Stomach (tissue), 4 donors: ENCODE measurements at regions not wholly inside any gene's neighbourhood (a gene's known extent, or its start where the extent isn't known, plus 50 kb on each side); places are given as distances from the start of the nearest gene placed in this dataset.
"Not testable (repeated sequence)": the region's sequence is repeated elsewhere in the genome, so short reads cannot be mapped to it uniquely, and the experiment has no call there.

Source experiments
- POLR2A ChIP-seq, 4 donors: fragments of 450-650 bp; IDR thresholded peaks; one replicate each; pipeline ENCODE4 v1.6.1; 2016; ENCODE audit warnings: antibody characterized with exemption in 4 of 4, control low read depth in 2 of 4, mild to moderate bottlenecking in 1 of 4, moderate library complexity in 1 of 4
- POLR2AphosphoS5 ChIP-seq, 3 donors: sonication (generic); formaldehyde crosslinking; IDR thresholded peaks; one replicate each; pipeline ENCODE4 v1.6.1; 2016; ENCODE audit warnings: antibody characterized with exemption in 3 of 3
- TF ChIP-seq, protein P1 (sequence below), 7 experiments: fragments of 450-650 bp in 4 of 7; fragments of 200-600 bp in 3 of 7; sonication (generic) in 3 of 7; IDR thresholded peaks; one replicate each; pipeline ENCODE4 v1.5.1; 2016 to 2019; ENCODE audit warnings: antibody characterized with exemption in 7 of 7, control low read depth in 2 of 7, mild to moderate bottlenecking in 1 of 7

DNA sequence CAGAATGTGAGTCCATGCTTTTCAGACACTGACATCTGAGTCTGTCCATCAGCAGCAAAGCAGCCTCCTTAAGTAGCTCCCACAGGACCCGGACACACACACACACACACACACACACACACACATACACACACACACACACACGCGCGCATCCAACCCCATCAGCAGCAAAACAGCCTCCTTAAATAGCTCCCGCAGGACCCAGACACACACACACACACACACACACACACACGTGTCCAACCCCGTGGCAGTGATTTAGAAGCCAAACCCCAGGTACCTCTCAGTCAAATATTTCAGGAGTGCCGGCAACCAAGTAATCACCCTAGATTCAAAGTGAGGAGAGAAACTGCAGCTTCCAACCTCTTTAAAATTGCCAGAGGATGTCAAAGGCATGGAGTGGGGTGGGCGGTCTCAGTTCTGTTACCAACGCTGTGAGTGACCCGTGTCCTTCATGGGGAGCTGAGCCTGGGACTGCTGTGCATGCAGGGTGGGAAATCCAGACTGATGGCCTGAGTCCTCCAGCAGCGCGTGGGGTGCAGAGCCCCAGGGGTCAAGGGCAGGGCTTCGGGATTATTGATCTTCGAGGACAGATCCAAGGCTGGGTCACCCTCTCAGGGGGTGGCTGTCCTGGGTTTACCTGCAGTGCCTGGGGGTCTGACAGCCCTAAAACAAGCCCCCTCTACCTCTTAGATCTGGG is 293.5 kb downstream of the ADGRD1 start:
- TF ChIP-seq, protein P1, sequence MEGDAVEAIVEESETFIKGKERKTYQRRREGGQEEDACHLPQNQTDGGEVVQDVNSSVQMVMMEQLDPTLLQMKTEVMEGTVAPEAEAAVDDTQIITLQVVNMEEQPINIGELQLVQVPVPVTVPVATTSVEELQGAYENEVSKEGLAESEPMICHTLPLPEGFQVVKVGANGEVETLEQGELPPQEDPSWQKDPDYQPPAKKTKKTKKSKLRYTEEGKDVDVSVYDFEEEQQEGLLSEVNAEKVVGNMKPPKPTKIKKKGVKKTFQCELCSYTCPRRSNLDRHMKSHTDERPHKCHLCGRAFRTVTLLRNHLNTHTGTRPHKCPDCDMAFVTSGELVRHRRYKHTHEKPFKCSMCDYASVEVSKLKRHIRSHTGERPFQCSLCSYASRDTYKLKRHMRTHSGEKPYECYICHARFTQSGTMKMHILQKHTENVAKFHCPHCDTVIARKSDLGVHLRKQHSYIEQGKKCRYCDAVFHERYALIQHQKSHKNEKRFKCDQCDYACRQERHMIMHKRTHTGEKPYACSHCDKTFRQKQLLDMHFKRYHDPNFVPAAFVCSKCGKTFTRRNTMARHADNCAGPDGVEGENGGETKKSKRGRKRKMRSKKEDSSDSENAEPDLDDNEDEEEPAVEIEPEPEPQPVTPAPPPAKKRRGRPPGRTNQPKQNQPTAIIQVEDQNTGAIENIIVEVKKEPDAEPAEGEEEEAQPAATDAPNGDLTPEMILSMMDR (IDR thresholded peaks at IDR 0.05): not testable (repeated sequence)
- TF ChIP-seq POLR2AphosphoS5, POLR2A (IDR thresholded peaks at IDR 0.05): not testable (repeated sequence)
